K562 (cell line): ENCODE measurements at regions not wholly inside any gene's neighbourhood (a gene's known extent, or its start where the extent isn't known, plus 50 kb on each side); places are given as distances from the start of the nearest gene placed in this dataset.

Source experiments
- ATF1 ChIP-seq, 2 experiments: fragments of 450-650 bp in 1 of 2; IDR thresholded peaks; 2 replicates each; pipeline ENCODE4 v1.6.1; 2016; ENCODE audit warnings: missing compliant biosample characterization in 1 of 2, missing genetic modification characterization in 1 of 2
- HLTF ChIP-seq: fragments of 450-650 bp; IDR thresholded peaks from 2 replicates; pipeline ENCODE4 v1.6.1; 2016
- SRF ChIP-seq, 2 experiments: fragments of 250-450, 450-650 bp in 1 of 2; sonication (Bioruptor Pico) in 1 of 2; sonication (generic) in 1 of 2; formaldehyde crosslinking; IDR thresholded peaks; 2 replicates each; pipeline versions ENCODE4 v1.5.0 to v1.5.1; 2020 to 2022; ENCODE audit warnings: mild to moderate bottlenecking in 1 of 2, missing genetic modification reagents in 1 of 2
- TF ChIP-seq, protein P1 (sequence below): fragments of 200-800 bp; sonication (Bioruptor generic); IDR thresholded peaks from 2 replicates; pipeline ENCODE4 v1.6.1; 2017; ENCODE audit warnings: missing genetic modification characterization, missing compliant biosample characterization
- TF ChIP-seq, protein P2 (sequence below), 3 experiments: IDR thresholded peaks in 2 of 3; conservative IDR thresholded peaks in 1 of 3; 2 replicates each; pipeline ENCODE4 v1.5.1; 2011 to 2012; ENCODE audit warnings: low read length in 3 of 3, mild to moderate bottlenecking in 3 of 3, control low read depth in 2 of 3, improper control_type of control experiment in 1 of 3, inconsistent platforms in 1 of 3, low read depth in 1 of 3, mixed read lengths in 1 of 3, moderate library complexity in 1 of 3; ENCODE audit not compliant: insufficient read depth in 2 of 3
- TF ChIP-seq, protein P3 (sequence below), 2 experiments: fragments of 450-650 bp; formaldehyde crosslinking in 1 of 2; IDR thresholded peaks; 2 replicates each; pipeline versions ENCODE4 v1.4.0 to v1.6.1; 2014 to 2020; ENCODE audit warnings: mild to moderate bottlenecking in 2 of 2, borderline replicate concordance in 1 of 2, low read depth in 1 of 2
- TF ChIP-seq, protein P4 (sequence below): sonication (generic); formaldehyde crosslinking; IDR thresholded peaks from 2 replicates; pipeline ENCODE4 v1.8.0; 2022; ENCODE audit warnings: mild to moderate bottlenecking, missing genetic modification reagents, borderline replicate concordance
- TF ChIP-seq, protein P5 (sequence below): fragments of 450-650 bp; formaldehyde crosslinking; IDR thresholded peaks from 2 replicates; pipeline ENCODE4 v1.4.0; 2020; ENCODE audit warnings: mild to moderate bottlenecking, moderate library complexity

DNA sequence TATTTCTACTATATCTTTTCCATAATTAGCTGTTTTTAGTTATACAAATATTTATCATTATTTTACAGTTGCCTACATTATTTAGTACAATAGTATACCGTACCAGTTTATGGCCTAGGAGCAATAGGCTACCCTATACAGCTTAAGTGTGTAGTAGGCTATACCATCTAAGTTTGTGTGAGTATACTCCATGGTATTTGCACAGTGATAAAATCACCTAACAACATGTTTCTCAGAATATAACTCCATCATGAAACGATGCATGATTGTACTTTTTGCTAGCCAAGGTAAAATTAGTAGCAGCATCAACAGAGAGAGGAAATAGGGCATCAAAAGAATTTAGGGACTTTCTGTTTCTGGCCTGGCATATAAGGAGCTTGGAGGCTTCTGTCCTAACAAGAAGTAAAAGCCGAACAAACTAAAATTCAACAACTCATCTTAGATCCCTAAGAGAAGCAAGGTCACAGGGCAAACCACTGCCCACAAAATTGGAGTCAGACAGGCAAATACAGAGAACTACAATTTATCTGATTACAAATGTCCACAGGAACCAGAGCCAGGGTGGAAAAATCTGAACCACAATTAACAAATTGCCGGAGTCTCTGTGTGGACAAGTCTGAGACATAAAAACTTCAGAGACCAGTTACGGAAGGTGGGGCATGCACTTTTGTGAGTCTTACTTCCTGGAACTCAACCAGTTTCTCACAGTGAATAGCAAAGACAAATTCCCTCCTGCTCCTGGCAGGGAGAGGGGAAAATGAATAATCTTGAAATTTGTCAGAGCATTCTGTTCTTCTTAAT is 671.4 kb downstream of the RFPL4B start:
- TF ChIP-seq, protein P1, sequence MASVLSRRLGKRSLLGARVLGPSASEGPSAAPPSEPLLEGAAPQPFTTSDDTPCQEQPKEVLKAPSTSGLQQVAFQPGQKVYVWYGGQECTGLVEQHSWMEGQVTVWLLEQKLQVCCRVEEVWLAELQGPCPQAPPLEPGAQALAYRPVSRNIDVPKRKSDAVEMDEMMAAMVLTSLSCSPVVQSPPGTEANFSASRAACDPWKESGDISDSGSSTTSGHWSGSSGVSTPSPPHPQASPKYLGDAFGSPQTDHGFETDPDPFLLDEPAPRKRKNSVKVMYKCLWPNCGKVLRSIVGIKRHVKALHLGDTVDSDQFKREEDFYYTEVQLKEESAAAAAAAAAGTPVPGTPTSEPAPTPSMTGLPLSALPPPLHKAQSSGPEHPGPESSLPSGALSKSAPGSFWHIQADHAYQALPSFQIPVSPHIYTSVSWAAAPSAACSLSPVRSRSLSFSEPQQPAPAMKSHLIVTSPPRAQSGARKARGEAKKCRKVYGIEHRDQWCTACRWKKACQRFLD, result no peak
- TF ChIP-seq HLTF, result no peak
- no peak for TF ChIP-seq ATF1 (CRISPR knock-in tag; IDR thresholded peaks at IDR 0.05)
- no peak for TF ChIP-seq ATF1 (tag; IDR thresholded peaks at IDR 0.05)
- no peak for TF ChIP-seq SRF (CRISPR knock-in tag; IDR thresholded peaks at IDR 0.05)
- TF ChIP-seq, protein P2, sequence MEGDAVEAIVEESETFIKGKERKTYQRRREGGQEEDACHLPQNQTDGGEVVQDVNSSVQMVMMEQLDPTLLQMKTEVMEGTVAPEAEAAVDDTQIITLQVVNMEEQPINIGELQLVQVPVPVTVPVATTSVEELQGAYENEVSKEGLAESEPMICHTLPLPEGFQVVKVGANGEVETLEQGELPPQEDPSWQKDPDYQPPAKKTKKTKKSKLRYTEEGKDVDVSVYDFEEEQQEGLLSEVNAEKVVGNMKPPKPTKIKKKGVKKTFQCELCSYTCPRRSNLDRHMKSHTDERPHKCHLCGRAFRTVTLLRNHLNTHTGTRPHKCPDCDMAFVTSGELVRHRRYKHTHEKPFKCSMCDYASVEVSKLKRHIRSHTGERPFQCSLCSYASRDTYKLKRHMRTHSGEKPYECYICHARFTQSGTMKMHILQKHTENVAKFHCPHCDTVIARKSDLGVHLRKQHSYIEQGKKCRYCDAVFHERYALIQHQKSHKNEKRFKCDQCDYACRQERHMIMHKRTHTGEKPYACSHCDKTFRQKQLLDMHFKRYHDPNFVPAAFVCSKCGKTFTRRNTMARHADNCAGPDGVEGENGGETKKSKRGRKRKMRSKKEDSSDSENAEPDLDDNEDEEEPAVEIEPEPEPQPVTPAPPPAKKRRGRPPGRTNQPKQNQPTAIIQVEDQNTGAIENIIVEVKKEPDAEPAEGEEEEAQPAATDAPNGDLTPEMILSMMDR (IDR thresholded peaks at IDR 0.05 in 2 of 3, conservative IDR thresholded peaks at IDR 0.05 in 1 of 3; ENCODE audit: insufficient read depth in 2 of 3, low read depth in 1 of 3, low read length in 3 of 3), result no peak
- TF ChIP-seq, protein P3, sequence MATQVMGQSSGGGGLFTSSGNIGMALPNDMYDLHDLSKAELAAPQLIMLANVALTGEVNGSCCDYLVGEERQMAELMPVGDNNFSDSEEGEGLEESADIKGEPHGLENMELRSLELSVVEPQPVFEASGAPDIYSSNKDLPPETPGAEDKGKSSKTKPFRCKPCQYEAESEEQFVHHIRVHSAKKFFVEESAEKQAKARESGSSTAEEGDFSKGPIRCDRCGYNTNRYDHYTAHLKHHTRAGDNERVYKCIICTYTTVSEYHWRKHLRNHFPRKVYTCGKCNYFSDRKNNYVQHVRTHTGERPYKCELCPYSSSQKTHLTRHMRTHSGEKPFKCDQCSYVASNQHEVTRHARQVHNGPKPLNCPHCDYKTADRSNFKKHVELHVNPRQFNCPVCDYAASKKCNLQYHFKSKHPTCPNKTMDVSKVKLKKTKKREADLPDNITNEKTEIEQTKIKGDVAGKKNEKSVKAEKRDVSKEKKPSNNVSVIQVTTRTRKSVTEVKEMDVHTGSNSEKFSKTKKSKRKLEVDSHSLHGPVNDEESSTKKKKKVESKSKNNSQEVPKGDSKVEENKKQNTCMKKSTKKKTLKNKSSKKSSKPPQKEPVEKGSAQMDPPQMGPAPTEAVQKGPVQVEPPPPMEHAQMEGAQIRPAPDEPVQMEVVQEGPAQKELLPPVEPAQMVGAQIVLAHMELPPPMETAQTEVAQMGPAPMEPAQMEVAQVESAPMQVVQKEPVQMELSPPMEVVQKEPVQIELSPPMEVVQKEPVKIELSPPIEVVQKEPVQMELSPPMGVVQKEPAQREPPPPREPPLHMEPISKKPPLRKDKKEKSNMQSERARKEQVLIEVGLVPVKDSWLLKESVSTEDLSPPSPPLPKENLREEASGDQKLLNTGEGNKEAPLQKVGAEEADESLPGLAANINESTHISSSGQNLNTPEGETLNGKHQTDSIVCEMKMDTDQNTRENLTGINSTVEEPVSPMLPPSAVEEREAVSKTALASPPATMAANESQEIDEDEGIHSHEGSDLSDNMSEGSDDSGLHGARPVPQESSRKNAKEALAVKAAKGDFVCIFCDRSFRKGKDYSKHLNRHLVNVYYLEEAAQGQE (IDR thresholded peaks at IDR 0.05; ENCODE audit: borderline replicate concordance), result no peak
- TF ChIP-seq, protein P3 (CRISPR knock-in tag; IDR thresholded peaks at IDR 0.05; ENCODE audit: low read depth), result no peak
- TF ChIP-seq, protein P4, sequence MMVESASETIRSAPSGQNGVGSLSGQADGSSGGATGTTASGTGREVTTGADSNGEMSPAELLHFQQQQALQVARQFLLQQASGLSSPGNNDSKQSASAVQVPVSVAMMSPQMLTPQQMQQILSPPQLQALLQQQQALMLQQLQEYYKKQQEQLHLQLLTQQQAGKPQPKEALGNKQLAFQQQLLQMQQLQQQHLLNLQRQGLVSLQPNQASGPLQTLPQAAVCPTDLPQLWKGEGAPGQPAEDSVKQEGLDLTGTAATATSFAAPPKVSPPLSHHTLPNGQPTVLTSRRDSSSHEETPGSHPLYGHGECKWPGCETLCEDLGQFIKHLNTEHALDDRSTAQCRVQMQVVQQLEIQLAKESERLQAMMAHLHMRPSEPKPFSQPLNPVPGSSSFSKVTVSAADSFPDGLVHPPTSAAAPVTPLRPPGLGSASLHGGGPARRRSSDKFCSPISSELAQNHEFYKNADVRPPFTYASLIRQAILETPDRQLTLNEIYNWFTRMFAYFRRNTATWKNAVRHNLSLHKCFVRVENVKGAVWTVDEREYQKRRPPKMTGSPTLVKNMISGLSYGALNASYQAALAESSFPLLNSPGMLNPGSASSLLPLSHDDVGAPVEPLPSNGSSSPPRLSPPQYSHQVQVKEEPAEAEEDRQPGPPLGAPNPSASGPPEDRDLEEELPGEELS (CRISPR knock-in tag), result no peak
- TF ChIP-seq, protein P5, sequence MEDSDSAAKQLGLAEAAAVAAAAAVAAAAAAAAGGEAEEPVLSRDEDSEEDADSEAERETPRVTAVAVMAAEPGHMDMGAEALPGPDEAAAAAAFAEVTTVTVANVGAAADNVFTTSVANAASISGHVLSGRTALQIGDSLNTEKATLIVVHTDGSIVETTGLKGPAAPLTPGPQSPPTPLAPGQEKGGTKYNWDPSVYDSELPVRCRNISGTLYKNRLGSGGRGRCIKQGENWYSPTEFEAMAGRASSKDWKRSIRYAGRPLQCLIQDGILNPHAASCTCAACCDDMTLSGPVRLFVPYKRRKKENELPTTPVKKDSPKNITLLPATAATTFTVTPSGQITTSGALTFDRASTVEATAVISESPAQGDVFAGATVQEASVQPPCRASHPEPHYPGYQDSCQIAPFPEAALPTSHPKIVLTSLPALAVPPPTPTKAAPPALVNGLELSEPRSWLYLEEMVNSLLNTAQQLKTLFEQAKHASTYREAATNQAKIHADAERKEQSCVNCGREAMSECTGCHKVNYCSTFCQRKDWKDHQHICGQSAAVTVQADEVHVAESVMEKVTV (CRISPR knock-in tag), result no peak
